GM11168 (cell line): ENCODE measurements at regions not wholly inside any gene's neighbourhood (a gene's known extent, or its start where the extent isn't known, plus 50 kb on each side); places are given as distances from the start of the nearest gene placed in this dataset.

ENCODE experiments used
- in situ Hi-C: fragments of 300-500 bp; cut with MboI; formaldehyde crosslinking; loops from one replicate; pipeline ENCODE4 v1.12.0; 2022; ENCODE audit warnings: low sequenced_read_pairs; ENCODE audit not compliant: unreplicated experiment

DNA sequence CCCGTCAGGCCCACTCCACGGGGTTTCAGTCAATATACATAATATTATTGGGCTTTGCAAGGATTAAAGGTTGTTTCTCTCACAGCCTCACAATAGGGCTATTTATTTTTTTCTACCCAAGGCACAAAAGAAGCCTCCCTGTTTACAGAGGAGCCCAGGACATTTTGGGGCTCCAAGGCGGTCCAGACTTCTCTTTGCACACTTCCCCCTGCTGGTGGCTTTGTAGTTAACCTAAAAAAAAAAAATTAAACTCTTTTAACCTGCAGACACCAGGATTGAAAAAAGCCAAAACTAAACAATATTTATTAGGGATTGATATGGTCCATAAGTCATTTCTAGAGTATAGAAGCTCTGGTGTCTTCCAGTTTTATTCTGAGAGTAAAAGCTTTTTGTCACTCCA is 169.7 kb upstream of the ZFHX3 start:
- in situ Hi-C loops, result no loop called here

GRCh38 chr16:73216932-73217331 is 169.0 kb upstream of the ZFHX3 start:
- in situ Hi-C loops, result no loop called here

GRCh38 chr16:73215678-73216377 is 167.9 kb upstream of the ZFHX3 start:
- in situ Hi-C loops, result no loop called here

GRCh38 chr16:73214825-73215677 is 167.1 kb upstream of the ZFHX3 start:
- in situ Hi-C loops, result no loop called here

DNA sequence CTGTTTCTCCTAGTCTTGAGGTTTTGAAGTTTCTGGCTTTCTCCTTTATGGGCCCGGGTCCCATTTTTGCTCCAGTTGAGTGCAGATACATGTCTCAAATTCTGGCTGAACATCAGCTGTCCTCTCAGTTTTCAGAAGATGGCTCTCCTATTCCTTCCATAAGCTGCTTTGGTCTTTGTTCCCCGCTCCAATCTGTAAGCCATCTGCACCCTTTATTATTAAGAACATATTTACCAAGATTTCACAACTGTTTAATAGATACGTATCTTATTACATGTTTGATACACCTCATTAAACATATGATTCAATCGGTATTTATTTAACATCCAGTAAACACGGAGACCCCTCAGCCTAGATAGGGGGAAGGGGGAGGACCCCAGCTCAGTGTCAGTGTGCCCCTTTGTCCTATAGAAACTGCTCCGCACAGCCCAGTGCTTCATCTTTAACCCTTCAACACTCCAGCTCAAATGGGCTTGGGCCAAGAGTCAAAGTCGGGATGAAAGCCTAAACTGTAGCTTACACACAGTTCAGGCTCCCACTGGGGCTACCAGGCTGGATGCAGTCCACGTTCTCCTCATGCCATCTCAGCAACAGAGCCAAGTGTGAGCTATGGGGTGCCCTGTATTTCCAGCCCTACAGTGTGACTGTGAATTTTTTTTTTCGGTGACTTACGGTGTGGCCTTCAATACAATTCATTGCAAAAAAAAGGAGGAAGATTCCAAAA is 166.0 kb upstream of the ZFHX3 start:
- in situ Hi-C loops, result no loop called here

- in situ Hi-C loops, result no loop called here
Observed at GRCh38 chr16:73212431-73212830, 164.5 kb upstream of the ZFHX3 start.

GRCh38 chr16:73210686-73211085 is 162.8 kb upstream of the ZFHX3 start:
- in situ Hi-C loops, result no loop called here

DNA sequence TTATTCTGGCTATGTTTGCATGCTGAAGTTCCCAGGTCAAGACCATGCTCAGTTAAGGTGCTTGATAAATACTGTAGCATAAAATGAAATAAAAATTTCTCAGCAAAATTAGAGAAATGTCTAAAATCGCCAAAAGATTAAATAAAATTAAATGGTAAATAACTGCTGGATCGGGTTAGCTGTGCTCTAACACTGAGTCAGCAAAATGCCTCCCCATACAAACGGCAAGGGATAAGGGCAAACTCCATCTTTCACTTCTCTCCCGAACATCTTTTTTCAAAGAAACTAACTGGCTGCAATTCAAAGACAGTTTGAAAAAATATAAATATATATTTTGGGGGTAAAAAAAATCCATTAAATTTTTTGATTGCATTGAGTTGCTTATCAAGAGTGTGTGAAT is 162.2 kb upstream of the ZFHX3 start:
- in situ Hi-C loops, result no loop called here

DNA sequence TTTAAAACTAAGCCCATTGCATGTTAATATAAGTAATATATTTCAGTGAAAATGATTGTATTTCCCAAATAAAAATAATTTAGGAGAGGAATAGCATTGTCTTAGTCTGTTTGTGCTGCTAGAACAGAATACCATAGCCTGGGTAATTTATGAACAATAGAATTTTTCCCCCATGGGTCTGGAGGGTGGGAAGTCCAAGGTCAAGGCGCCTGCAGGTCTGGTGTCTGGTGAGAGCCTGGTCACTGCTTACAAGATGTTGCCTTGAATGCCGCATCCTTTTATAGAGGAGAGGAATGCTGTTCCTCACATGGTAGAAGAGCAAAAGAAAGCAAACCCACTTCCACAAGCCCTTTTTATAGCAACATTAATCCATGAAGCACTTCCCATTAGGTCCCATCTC is 161.3 kb upstream of the ZFHX3 start:
- in situ Hi-C loops, result no loop called here

DNA sequence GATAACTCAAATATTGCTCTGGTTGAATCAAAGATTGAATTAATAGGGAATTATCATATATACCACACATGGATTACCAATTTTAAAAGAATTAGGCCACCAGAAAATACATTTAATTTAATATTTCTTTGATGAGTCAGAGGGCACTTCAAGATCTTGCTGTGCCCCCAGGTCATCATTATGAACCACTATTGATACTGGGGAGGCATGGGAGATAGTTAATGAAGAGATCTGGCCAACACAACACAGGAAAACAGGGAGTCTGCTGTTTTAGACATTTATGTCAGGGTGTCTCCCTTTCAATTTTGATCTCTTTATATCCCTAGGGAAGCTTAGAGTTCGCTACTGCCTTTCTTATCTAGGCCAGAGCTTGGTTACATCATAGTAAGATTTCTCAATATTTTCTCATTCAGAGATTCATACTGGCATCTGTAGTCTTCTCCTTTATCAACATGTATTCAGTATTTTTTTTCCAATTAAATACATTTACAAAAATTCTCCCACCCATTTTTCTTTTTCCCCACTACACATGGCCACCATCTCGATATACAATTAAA is 158.3 kb upstream of the ZFHX3 start:
- in situ Hi-C loops, result no loop called here

- in situ Hi-C loops, result no loop called here
Observed at GRCh38 chr16:73205153-73205886, 157.4 kb upstream of the ZFHX3 start.

- in situ Hi-C loops, result no loop called here
Observed at GRCh38 chr16:73204359-73205152, 156.6 kb upstream of the ZFHX3 start.

DNA sequence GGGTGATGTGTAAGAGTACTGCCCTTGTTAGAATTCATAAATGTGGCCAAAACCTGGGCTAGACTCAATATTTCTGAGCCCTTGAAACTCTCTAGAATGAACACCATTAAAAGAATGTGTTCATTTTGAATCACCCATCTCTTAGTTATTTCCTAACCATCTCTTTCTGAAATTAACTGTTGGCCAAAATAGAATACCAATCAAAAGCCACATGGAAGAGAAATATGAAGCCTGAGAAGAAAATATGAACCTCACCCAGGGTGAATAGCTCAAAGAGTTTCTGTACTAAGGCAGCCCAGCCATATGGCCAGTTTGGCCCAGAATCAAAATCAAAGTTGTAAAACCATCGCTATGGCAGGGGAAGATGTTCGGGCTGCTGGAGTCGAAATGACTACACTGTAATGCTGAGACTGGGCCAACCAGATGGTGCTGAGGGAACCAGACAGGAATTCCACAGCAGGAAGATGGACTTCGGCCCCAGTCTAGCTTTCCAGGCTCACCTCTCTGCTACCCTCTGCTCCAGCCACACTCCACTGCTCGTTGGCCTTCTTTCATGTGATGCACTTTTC is 154.3 kb upstream of the ZFHX3 start:
- in situ Hi-C loops, result no loop called here

DNA sequence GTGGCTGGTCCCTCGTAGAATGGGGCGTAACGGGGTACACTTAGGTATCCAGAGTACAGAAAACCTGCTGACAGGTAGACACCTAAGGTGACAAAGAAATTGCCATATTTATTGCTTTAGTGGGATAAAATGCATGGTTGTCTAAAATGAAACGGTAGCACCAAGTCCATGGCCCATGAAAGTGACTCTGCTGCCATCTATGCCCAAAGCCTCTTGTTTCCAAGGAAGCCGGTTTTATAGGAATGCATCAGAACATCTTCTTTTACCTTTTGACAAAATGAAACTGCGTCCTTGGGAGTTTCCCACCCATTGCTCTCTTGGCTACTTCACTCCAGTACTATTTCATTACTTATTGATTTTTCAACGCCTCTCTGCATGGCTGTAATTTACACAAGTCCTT is 151.3 kb upstream of the ZFHX3 start:
- in situ Hi-C loops, result loop anchor here (25.0 kb wide), 3 partner anchors 362 to 1062 kb away; no protein-coding TSS in a partner anchor

DNA sequence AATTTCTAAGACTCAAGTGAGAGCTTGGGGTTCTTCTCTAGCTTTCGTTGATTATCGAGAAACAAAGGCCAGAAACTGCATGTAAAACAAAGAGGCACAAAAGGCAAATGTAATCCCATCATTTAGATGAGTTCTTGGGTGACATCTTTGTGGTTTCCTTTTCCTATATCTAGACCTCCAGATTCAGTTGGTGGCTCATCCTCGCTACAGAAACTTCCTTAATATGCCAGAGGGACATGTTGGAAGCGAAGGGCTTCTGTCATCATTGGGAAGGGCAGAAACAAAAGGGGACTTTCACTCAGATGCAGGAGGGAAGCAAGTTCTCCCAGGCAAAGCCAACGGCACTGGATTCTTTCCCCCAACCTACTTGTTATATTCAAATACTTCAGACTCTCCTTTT is 150.6 kb upstream of the ZFHX3 start:
- in situ Hi-C loops, result loop anchor here (25.0 kb wide), 3 partner anchors 361 to 1061 kb away; no protein-coding TSS in a partner anchor

DNA sequence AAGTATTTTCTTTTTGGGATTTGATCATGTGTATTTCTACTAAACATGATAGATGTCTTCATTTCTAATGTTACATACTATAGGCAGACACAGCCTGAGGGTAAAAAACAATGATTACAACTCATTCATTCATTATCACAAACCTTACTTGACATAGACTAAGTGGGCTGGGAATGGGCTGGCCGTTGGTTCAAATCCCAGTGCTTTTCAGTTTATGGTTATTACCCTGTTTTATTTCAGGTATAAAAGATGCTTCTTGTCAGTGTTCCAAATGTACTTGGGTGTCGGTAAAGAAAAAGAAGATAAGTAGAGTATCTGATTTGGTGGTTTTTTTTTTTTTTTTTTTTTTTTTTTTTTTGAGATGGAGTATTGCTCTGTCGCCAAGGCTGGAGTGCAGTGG is 149.7 kb upstream of the ZFHX3 start:
- in situ Hi-C loops, result loop anchor here (25.0 kb wide), 3 partner anchors 360 to 1060 kb away; no protein-coding TSS in a partner anchor

DNA sequence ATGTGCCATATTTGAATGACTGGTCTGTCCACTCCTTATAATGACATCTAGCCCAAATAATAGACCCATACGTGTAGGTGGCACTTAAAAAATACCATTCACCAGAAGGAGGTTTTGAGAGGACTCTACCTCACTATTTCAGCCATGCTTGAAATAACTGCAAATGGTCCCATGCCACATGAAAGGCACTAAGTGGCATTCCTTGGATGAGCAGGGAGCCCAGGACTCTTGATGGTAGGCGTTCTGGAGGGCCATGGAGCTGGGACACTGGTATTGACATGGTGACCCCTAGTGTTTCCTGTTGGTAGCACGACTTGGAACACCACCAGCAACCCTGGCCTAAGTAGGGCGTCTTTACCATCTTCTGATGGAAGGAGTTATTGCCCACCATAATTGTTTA is 148.7 kb upstream of the ZFHX3 start:
- in situ Hi-C loops, result loop anchor here (25.0 kb wide), 3 partner anchors 359 to 1059 kb away; no protein-coding TSS in a partner anchor

- in situ Hi-C loops, result loop anchor here (25.0 kb wide), 3 partner anchors 356 to 1056 kb away; no protein-coding TSS in a partner anchor
Observed at GRCh38 chr16:73193464-73193863, 145.5 kb upstream of the ZFHX3 start.
